ENCODE measurements at regions not wholly inside any gene's neighbourhood (a gene's known extent, or its start where the extent isn't known, plus 50 kb on each side); places are given as distances from the start of the nearest gene placed in this dataset.

GRCh38 chr17:71276079-71276478, 844.7 kb upstream of the SOX9 start:
- H3K27ac ChIP-seq (ENCODE audit: low read length) = no peak overlapping the region
- no peaks in the 10 kb centered on the region for H3K4me1 ChIP-seq (ENCODE audit: control insufficient read depth in 1 of 2, insufficient read depth in 2 of 2, low read length in 2 of 2)
- no peak overlapping the region for H3K4me3 ChIP-seq (ENCODE audit: low read depth in 1 of 2, low read length in 2 of 2)
- H3K36me3 ChIP-seq (ENCODE audit: control insufficient read depth in 1 of 2, insufficient read depth in 2 of 2, low read length in 2 of 2) = no peaks in the 10 kb centered on the region
- no peaks in the 10 kb centered on the region for H3K9me3 ChIP-seq (ENCODE audit: control insufficient read depth in 1 of 2, low read length in 2 of 2)
- H3K27me3 ChIP-seq (ENCODE audit: low read depth, low read length) = no peaks in the 10 kb centered on the region

DNA sequence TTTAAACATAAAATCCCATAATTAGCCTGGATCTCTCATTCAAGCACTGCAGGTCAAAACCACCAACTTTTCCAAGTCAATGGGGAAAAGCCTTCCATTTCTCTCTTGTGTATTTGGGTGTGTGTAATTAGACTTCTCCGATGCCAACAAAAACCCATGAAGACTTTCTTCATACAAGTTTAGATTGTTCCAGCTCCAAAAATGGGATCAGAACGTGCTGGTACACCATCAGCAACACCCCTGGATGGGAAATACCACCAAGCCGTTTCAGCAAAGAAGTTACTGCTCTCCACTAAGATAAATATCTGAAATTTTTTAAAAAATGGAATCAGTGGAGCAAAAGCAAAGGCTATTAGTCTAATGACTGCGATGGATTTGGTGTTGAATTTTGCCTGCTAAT, 837.3 kb upstream of the SOX9 start:
- Histone ChIP-seq H3K4me1 (ENCODE audit: control insufficient read depth in 1 of 2, insufficient read depth in 2 of 2, low read length in 2 of 2) (no peaks in the 10 kb centered on the region), H3K9me3 (ENCODE audit: control insufficient read depth in 1 of 2, low read length in 2 of 2) (no peaks in the 10 kb centered on the region), H3K36me3 (ENCODE audit: control insufficient read depth in 1 of 2, insufficient read depth in 2 of 2, low read length in 2 of 2) (no peaks in the 10 kb centered on the region), H3K4me3 (ENCODE audit: low read depth in 1 of 2, low read length in 2 of 2) (no peak overlapping the region), H3K27me3 (ENCODE audit: low read depth, low read length) (no peaks in the 10 kb centered on the region), H3K27ac (ENCODE audit: low read length) (no peak overlapping the region)

DNA sequence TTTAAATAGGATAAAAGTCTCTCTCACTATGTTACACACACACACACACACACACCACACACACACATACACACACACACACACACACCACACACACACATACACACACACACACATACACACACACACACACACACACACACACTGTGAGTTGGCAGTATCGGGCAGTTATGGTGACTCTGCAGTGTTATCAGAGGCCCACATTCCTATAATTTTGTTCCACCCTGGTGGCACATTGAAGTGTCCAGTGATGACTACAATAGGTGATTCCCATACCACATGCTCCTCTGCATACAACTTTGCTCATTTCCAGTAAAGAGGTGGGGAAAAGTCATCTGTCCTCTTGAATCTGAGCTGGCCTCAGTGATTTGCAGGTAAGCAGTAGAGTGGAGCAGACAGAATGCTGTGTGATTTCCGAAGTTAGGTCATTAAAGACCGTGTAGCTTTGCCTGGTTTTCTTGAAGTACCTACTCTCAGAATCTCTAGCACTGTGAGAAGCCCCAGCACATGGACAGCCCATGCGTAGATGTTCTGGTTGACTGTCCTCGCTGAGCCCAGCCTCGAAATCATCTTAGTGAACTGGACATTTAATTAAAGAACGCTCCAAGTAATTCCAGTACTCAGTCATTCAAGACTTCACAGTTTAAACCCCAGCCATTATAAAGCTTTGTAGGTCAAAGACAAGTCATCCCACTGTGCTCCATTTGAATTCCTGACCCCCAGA, 836.6 kb upstream of the SOX9 start:
- Histone ChIP-seq H3K4me1 (ENCODE audit: control insufficient read depth in 1 of 2, insufficient read depth in 2 of 2, low read length in 2 of 2) (no peaks in the 10 kb centered on the region), H3K27ac (ENCODE audit: low read length) (no peak overlapping the region), H3K9me3 (ENCODE audit: control insufficient read depth in 1 of 2, low read length in 2 of 2) (no peaks in the 10 kb centered on the region), H3K4me3 (ENCODE audit: low read depth in 1 of 2, low read length in 2 of 2) (no peak overlapping the region), H3K36me3 (ENCODE audit: control insufficient read depth in 1 of 2, insufficient read depth in 2 of 2, low read length in 2 of 2) (no peaks in the 10 kb centered on the region), H3K27me3 (ENCODE audit: low read depth, low read length) (no peaks in the 10 kb centered on the region)

GRCh38 chr17:71286625-71287024, 834.2 kb upstream of the SOX9 start:
- H3K36me3 ChIP-seq (ENCODE audit: control insufficient read depth in 1 of 2, insufficient read depth in 2 of 2, low read length in 2 of 2) = no peaks in the 10 kb centered on the region
- H3K27ac ChIP-seq (ENCODE audit: low read length) = no peak overlapping the region
- no peak overlapping the region for H3K4me3 ChIP-seq (ENCODE audit: low read depth in 1 of 2, low read length in 2 of 2)
- no peaks in the 10 kb centered on the region for H3K27me3 ChIP-seq (ENCODE audit: low read depth, low read length)
- no peaks in the 10 kb centered on the region for H3K4me1 ChIP-seq (ENCODE audit: control insufficient read depth in 1 of 2, insufficient read depth in 2 of 2, low read length in 2 of 2)
- H3K9me3 ChIP-seq (ENCODE audit: control insufficient read depth in 1 of 2, low read length in 2 of 2) = no peaks in the 10 kb centered on the region

- H3K27ac ChIP-seq (ENCODE audit: low read length) = no peak overlapping the region
- H3K36me3 ChIP-seq (ENCODE audit: control insufficient read depth in 1 of 2, insufficient read depth in 2 of 2, low read length in 2 of 2) = no peaks in the 10 kb centered on the region
- H3K4me1 ChIP-seq (ENCODE audit: control insufficient read depth in 1 of 2, insufficient read depth in 2 of 2, low read length in 2 of 2) = no peaks in the 10 kb centered on the region
- no peaks in the 10 kb centered on the region for H3K9me3 ChIP-seq (ENCODE audit: control insufficient read depth in 1 of 2, low read length in 2 of 2)
- H3K4me3 ChIP-seq (ENCODE audit: low read depth in 1 of 2, low read length in 2 of 2) = no peak overlapping the region
- H3K27me3 ChIP-seq (ENCODE audit: low read depth, low read length) = no peaks in the 10 kb centered on the region
These were observed 833.6 kb upstream of the SOX9 start for GRCh38 chr17:71287071-71287823.

DNA sequence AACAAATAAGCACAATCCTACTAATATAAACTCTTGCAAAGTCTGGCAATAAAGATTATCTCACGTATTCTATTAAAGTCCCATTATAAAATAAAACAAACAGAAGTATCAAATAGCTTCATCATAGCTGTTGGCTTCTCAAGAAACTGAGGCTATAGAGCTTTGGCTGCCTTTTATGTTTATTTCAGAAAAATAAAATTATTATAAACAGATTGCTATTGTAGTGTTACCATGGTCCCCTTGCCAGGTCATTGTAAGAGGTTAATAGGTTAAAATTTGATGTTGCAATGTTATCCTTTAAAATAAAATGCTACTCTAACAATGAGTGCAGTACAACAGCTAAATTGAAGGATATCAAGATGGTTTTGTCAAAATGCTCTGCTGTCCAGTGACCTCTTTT, 828.8 kb upstream of the SOX9 start:
- Histone ChIP-seq H3K4me3 (ENCODE audit: low read depth in 1 of 2, low read length in 2 of 2) (no peak overlapping the region), H3K36me3 (ENCODE audit: control insufficient read depth in 1 of 2, insufficient read depth in 2 of 2, low read length in 2 of 2) (no peaks in the 10 kb centered on the region), H3K9me3 (ENCODE audit: control insufficient read depth in 1 of 2, low read length in 2 of 2) (no peaks in the 10 kb centered on the region), H3K27ac (ENCODE audit: low read length) (no peak overlapping the region), H3K4me1 (ENCODE audit: control insufficient read depth in 1 of 2, insufficient read depth in 2 of 2, low read length in 2 of 2) (no peaks in the 10 kb centered on the region), H3K27me3 (ENCODE audit: low read depth, low read length) (no peaks in the 10 kb centered on the region)

DNA sequence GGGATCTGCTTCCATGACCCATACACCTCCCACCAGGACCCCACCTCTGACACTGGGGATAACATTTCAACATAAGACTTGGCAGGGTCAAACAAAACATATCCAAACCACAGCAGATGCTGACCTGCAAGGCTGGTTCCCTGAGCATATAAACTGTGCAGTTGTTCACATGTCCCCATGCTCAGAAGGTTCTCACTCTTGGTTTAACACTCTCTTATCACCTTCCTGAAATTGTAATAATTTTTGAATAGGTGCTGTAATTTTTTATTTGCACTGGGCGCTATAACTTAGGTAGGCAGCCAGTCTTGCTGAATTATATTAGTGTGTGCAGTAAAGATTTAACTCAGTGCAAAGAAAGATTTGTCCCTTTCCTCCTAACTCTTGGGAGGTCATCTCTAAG, 824.8 kb upstream of the SOX9 start:
- H3K27me3 ChIP-seq (ENCODE audit: low read depth, low read length) = no peaks in the 10 kb centered on the region
- no peaks in the 10 kb centered on the region for H3K36me3 ChIP-seq (ENCODE audit: control insufficient read depth in 1 of 2, insufficient read depth in 2 of 2, low read length in 2 of 2)
- no peaks in the 10 kb centered on the region for H3K4me1 ChIP-seq (ENCODE audit: control insufficient read depth in 1 of 2, insufficient read depth in 2 of 2, low read length in 2 of 2)
- H3K9me3 ChIP-seq (ENCODE audit: control insufficient read depth in 1 of 2, low read length in 2 of 2) = no peaks in the 10 kb centered on the region
- no peak overlapping the region for H3K4me3 ChIP-seq (ENCODE audit: low read depth in 1 of 2, low read length in 2 of 2)
- H3K27ac ChIP-seq (ENCODE audit: low read length) = no peak overlapping the region

GRCh38 chr17:71301063-71301462, 819.8 kb upstream of the SOX9 start:
- Histone ChIP-seq H3K9me3 (ENCODE audit: control insufficient read depth in 1 of 2, low read length in 2 of 2) (peaks cover 0 to 8% of the 10 kb centered on the region in 2 donors), H3K27ac (ENCODE audit: low read length) (no peak overlapping the region), H3K4me1 (ENCODE audit: control insufficient read depth in 1 of 2, insufficient read depth in 2 of 2, low read length in 2 of 2) (no peaks in the 10 kb centered on the region), H3K36me3 (ENCODE audit: control insufficient read depth in 1 of 2, insufficient read depth in 2 of 2, low read length in 2 of 2) (no peaks in the 10 kb centered on the region), H3K27me3 (ENCODE audit: low read depth, low read length) (no peaks in the 10 kb centered on the region), H3K4me3 (ENCODE audit: low read depth in 1 of 2, low read length in 2 of 2) (no peak overlapping the region)

GRCh38 chr17:71302721-71303549, 817.9 kb upstream of the SOX9 start:
- Histone ChIP-seq H3K36me3 (ENCODE audit: control insufficient read depth in 1 of 2, insufficient read depth in 2 of 2, low read length in 2 of 2) (no peaks in the 10 kb centered on the region), H3K27me3 (ENCODE audit: low read depth, low read length) (no peaks in the 10 kb centered on the region), H3K9me3 (ENCODE audit: control insufficient read depth in 1 of 2, low read length in 2 of 2) (peaks cover 0 to 8% of the 10 kb centered on the region in 2 donors), H3K4me1 (ENCODE audit: control insufficient read depth in 1 of 2, insufficient read depth in 2 of 2, low read length in 2 of 2) (no peaks in the 10 kb centered on the region), H3K4me3 (ENCODE audit: low read depth in 1 of 2, low read length in 2 of 2) (no peak overlapping the region), H3K27ac (ENCODE audit: low read length) (no peak overlapping the region)

DNA sequence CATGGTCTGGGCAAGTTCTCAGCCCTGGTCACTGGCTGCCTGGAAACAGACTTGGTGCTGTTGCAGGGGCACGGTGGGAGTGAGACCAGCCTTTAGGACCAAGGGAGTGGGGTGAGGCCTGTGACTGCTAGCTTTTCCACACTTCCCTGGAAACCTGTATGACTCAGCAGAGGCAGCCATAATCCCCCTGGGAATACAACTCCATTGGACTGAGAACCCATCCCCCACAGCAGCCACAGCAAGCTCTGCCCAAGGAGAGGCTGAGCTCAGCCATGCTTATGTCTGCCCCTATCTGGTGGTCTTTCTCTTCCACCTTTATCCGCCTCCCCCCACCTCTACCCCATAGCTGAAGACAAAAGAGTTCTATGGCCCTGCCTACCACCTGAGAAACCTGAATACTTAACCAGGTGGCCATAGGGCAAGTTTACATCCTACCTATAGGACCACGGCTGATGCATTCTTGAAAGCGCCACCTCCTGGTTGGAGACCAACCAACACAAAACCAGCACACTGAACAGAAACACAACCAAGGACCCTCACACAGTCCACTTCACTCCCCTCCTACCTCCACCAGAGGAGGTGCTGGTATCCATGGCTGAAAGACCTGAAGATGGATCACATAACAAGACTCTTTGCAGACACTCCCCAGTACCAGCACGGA, 816.2 kb upstream of the SOX9 start:
- no peaks in the 10 kb centered on the region for H3K4me1 ChIP-seq (ENCODE audit: control insufficient read depth in 1 of 2, insufficient read depth in 2 of 2, low read length in 2 of 2)
- H3K36me3 ChIP-seq (ENCODE audit: control insufficient read depth in 1 of 2, insufficient read depth in 2 of 2, low read length in 2 of 2) = no peaks in the 10 kb centered on the region
- H3K4me3 ChIP-seq (ENCODE audit: low read depth in 1 of 2, low read length in 2 of 2) = no peak overlapping the region
- H3K27me3 ChIP-seq (ENCODE audit: low read depth, low read length) = no peaks in the 10 kb centered on the region
- no peak overlapping the region for H3K27ac ChIP-seq (ENCODE audit: low read length)
- H3K9me3 ChIP-seq (ENCODE audit: control insufficient read depth in 1 of 2, low read length in 2 of 2) = peaks cover 0 to 8% of the 10 kb centered on the region in 2 donors

GRCh38 chr17:71313866-71314265, 807.0 kb upstream of the SOX9 start:
- H3K27me3 ChIP-seq (ENCODE audit: low read depth, low read length) = no peaks in the 10 kb centered on the region
- no peak overlapping the region for H3K27ac ChIP-seq (ENCODE audit: low read length)
- no peaks in the 10 kb centered on the region for H3K4me1 ChIP-seq (ENCODE audit: control insufficient read depth in 1 of 2, insufficient read depth in 2 of 2, low read length in 2 of 2)
- no peaks in the 10 kb centered on the region for H3K36me3 ChIP-seq (ENCODE audit: control insufficient read depth in 1 of 2, insufficient read depth in 2 of 2, low read length in 2 of 2)
- no peaks in the 10 kb centered on the region for H3K9me3 ChIP-seq (ENCODE audit: control insufficient read depth in 1 of 2, low read length in 2 of 2)
- no peak overlapping the region for H3K4me3 ChIP-seq (ENCODE audit: low read depth in 1 of 2, low read length in 2 of 2)
